Right ventricle myocardium superior (tissue), 1 donor: ENCODE measurements at regions not wholly inside any gene's neighbourhood (a gene's known extent, or its start where the extent isn't known, plus 50 kb on each side); places are given as distances from the start of the nearest gene placed in this dataset.

Experiments used
- ATAC-seq: fragments of 200-7000 bp; cut with Tn5 transposase; one replicate; pipeline ENCODE4 v1.9.1; 2020; ENCODE audit warnings: mild to moderate bottlenecking; ENCODE audit not compliant: poor library complexity
- DNase-seq: peaks from one replicate; pipeline ENCODE4 v3.0.0-alpha.2; 2020
- intact Hi-C: fragments of 100-400 bp; cut with DNase I; formaldehyde crosslinking; loops from one replicate; pipeline ENCODE4 v1.11.2; 2022
- donor health status: DM: no; HTN: yes; CAD: no; lungs with severe emphysema.

GRCh38 chrX:39592776-39593175, 505.0 kb downstream of the BCOR start:
- ATAC-seq (peak; percentile 31), DNase-seq (no peak)
- intact Hi-C loops, result no loop called here

GRCh38 chrX:39595977-39596376, 501.8 kb downstream of the BCOR start:
- DNase-seq (no peak), ATAC-seq (no peak)
- intact Hi-C loops, result no loop called here

GRCh38 chrX:39596437-39596836, 501.3 kb downstream of the BCOR start:
- ATAC-seq, result no peak
- DNase-seq, result no peak
- intact Hi-C loops, result no loop called here

- intact Hi-C loops, result no loop called here
- DNase-seq (no peak), ATAC-seq (no peak)
These were observed 498.4 kb downstream of the BCOR start for GRCh38 chrX:39599339-39599738.

GRCh38 chrX:39600222-39600621, 497.5 kb downstream of the BCOR start:
- no peak for DNase-seq
- intact Hi-C loops, result no loop called here
- no peak for ATAC-seq

- no peak for DNase-seq
- ATAC-seq, result no peak
- intact Hi-C loops, result no loop called here
These were observed 496.3 kb downstream of the BCOR start for GRCh38 chrX:39601231-39602177.

GRCh38 chrX:39602195-39602594, 495.6 kb downstream of the BCOR start:
- no peak for ATAC-seq
- no peak for DNase-seq
- intact Hi-C loops, result no loop called here

- DNase-seq (no peak), ATAC-seq (no peak)
- intact Hi-C loops, result no loop called here
These were observed 494.5 kb downstream of the BCOR start for GRCh38 chrX:39603230-39603629.

GRCh38 chrX:39605183-39605582, 492.6 kb downstream of the BCOR start:
- ATAC-seq (no peak), DNase-seq (no peak)
- intact Hi-C loops, result no loop called here

- ATAC-seq (no peak), DNase-seq (no peak)
- intact Hi-C loops, result no loop called here
These were observed 491.9 kb downstream of the BCOR start for GRCh38 chrX:39605866-39606265.

GRCh38 chrX:39609941-39610340, 487.8 kb downstream of the BCOR start:
- no peak for ATAC-seq
- no peak for DNase-seq
- intact Hi-C loops, result no loop called here

GRCh38 chrX:39611468-39611867, 486.3 kb downstream of the BCOR start:
- ATAC-seq, result no peak
- intact Hi-C loops, result no loop called here

GRCh38 chrX:39613482-39613995, 484.2 kb downstream of the BCOR start:
- peak; percentile 29 for ATAC-seq
- intact Hi-C loops, result no loop called here
- DNase-seq, result peak; percentile 38

More at GRCh38 chrX:39611468-39611867, 486.3 kb downstream of the BCOR start:
- DNase-seq, result no peak

- DNase-seq (no peak), ATAC-seq (no peak)
- intact Hi-C loops, result no loop called here
These were observed 483.6 kb downstream of the BCOR start for GRCh38 chrX:39613997-39614679.

GRCh38 chrX:39614680-39614998, 483.1 kb downstream of the BCOR start:
- no peak for DNase-seq
- ATAC-seq, result no peak
- intact Hi-C loops, result no loop called here

GRCh38 chrX:39616098-39616729, 481.5 kb downstream of the BCOR start:
- intact Hi-C loops, result no loop called here
- DNase-seq (no peak), ATAC-seq (peak; percentile 34)

GRCh38 chrX:39616731-39617130, 481.0 kb downstream of the BCOR start:
- intact Hi-C loops, result no loop called here
- ATAC-seq, result no peak

GRCh38 chrX:39618178-39618577, 479.6 kb downstream of the BCOR start:
- DNase-seq (no peak), ATAC-seq (no peak)
- intact Hi-C loops, result no loop called here

More at GRCh38 chrX:39616731-39617130, 481.0 kb downstream of the BCOR start:
- DNase-seq, result no peak

GRCh38 chrX:39619182-39620009, 478.4 kb downstream of the BCOR start:
- intact Hi-C loops, result no loop called here
- DNase-seq (no peak), ATAC-seq (no peak)
